MM.1S (cell line): ENCODE measurements at regions not wholly inside any gene's neighbourhood (a gene's known extent, or its start where the extent isn't known, plus 50 kb on each side); places are given as distances from the start of the nearest gene placed in this dataset.

Experiments
- DNase-seq: peaks from one replicate; pipeline ENCODE4 v3.0.0-alpha.2; 2015
- H2AFZ ChIP-seq: fragments of 300-600 bp; sonication (generic); 2 replicates; pipeline ENCODE4 v1.6.0; 2016; ENCODE audit warnings: antibody characterized with exemption, low read length
- H3F3A ChIP-seq: fragments of 300-600 bp; sonication (generic); 2 replicates; pipeline ENCODE4 v1.6.1; 2016; ENCODE audit warnings: mild to moderate bottlenecking, antibody characterized with exemption, low read length, moderate library complexity, mixed read lengths; ENCODE audit not compliant: insufficient read depth
- H3K27ac ChIP-seq: fragments of 300-600 bp; sonication (generic); 2 replicates; pipeline ENCODE4 v1.5.1; 2016; ENCODE audit warnings: mild to moderate bottlenecking, low read length
- H3K27me3 ChIP-seq: fragments of 300-600 bp; sonication (generic); replicated peaks from 2 replicates; pipeline ENCODE4 v1.6.0; 2016; ENCODE audit warnings: low read length; ENCODE audit not compliant: insufficient read depth
- H3K36me3 ChIP-seq: fragments of 300-600 bp; sonication (generic); replicated peaks from 2 replicates; pipeline ENCODE4 v1.6.1; 2016; ENCODE audit warnings: mild to moderate bottlenecking, low read length, mixed read lengths; ENCODE audit not compliant: insufficient read depth
- H3K4me1 ChIP-seq: fragments of 300-600 bp; sonication (generic); 2 replicates; pipeline ENCODE4 v1.6.1; 2016; ENCODE audit warnings: low read length, mixed read lengths
- H3K4me2 ChIP-seq: fragments of 300-600 bp; sonication (generic); 2 replicates; pipeline ENCODE4 v1.6.0; 2016; ENCODE audit warnings: low read depth, low read length
- H3K4me3 ChIP-seq: fragments of 300-600 bp; sonication (generic); 2 replicates; pipeline ENCODE4 v1.5.1; 2016; ENCODE audit warnings: low read length, mixed read lengths
- H3K79me2 ChIP-seq: fragments of 300-600 bp; sonication (generic); 2 replicates; pipeline ENCODE4 v1.6.1; 2016; ENCODE audit warnings: mixed run types, low read length, mixed read lengths
- H3K9ac ChIP-seq: fragments of 300-600 bp; sonication (generic); 2 replicates; pipeline ENCODE4 v1.6.1; 2016; ENCODE audit warnings: low read length, mixed read lengths
- H3K9me2 ChIP-seq: fragments of 300-600 bp; sonication (generic); replicated peaks from 2 replicates; pipeline ENCODE4 v1.6.1; 2016; ENCODE audit warnings: mild to moderate bottlenecking, low read length, mixed read lengths; ENCODE audit not compliant: insufficient read depth
- H3K9me3 ChIP-seq: fragments of 300-600 bp; sonication (generic); replicated peaks from 2 replicates; pipeline ENCODE4 v1.6.1; 2016; ENCODE audit warnings: mild to moderate bottlenecking, low read length, mixed read lengths; ENCODE audit not compliant: insufficient read depth
- H4K20me1 ChIP-seq: fragments of 300-600 bp; sonication (generic); 2 replicates; pipeline ENCODE4 v1.6.1; 2016; ENCODE audit warnings: mild to moderate bottlenecking, low read length, moderate library complexity, mixed read lengths; ENCODE audit not compliant: insufficient read depth
- CTCF ChIP-seq: fragments of 300-600 bp; sonication (generic); IDR thresholded peaks from 2 replicates; pipeline ENCODE4 v1.5.1; 2016; ENCODE audit warnings: antibody characterized with exemption, low read length, mixed read lengths
- EZH2 ChIP-seq: fragments of 300-600 bp; sonication (generic); optimal IDR thresholded peaks from 2 replicates; pipeline ENCODE3; 2017; ENCODE audit warnings: low read depth, mild to moderate bottlenecking, antibody characterized with exemption, low read length, mixed read lengths
- EZH2phosphoT487 ChIP-seq: fragments of 300-600 bp; sonication (generic); IDR thresholded peaks from 2 replicates; pipeline ENCODE4 v1.6.1; 2018; ENCODE audit warnings: antibody characterized with exemption, low read length

GRCh38 chr19:28889941-28890670, 322.8 kb downstream of the UQCRFS1 start:
- Histone ChIP-seq H3K9me2 (no peaks in the 10 kb centered on the region), H2AFZ (no peak overlapping the region), H3K27me3 (peaks cover 52% of the 10 kb centered on the region), H3K4me2 (no peak overlapping the region), H3F3A (no peaks in the 10 kb centered on the region), H3K79me2 (no peaks in the 10 kb centered on the region), H3K4me3 (no peak overlapping the region), H3K9me3 (no peaks in the 10 kb centered on the region), H4K20me1 (no peaks in the 10 kb centered on the region), H3K27ac (no peak overlapping the region), H3K4me1 (no peaks in the 10 kb centered on the region), H3K9ac (no peak overlapping the region), H3K36me3 (no peaks in the 10 kb centered on the region)
- DNase-seq = no peak
- TF ChIP-seq EZH2 = no peak
- TF ChIP-seq CTCF = no peak
- TF ChIP-seq EZH2phosphoT487 = no peak

- no peak overlapping the region for H3K4me2 ChIP-seq
- H3K36me3 ChIP-seq = no peaks in the 10 kb centered on the region
- no peak overlapping the region for H3K27ac ChIP-seq
- no peaks in the 10 kb centered on the region for H4K20me1 ChIP-seq
- no peaks in the 10 kb centered on the region for H3K4me1 ChIP-seq
- DNase-seq = no peak
- H3K9me2 ChIP-seq = no peaks in the 10 kb centered on the region
- H3K9ac ChIP-seq = no peak overlapping the region
- no peak overlapping the region for H2AFZ ChIP-seq
- no peaks in the 10 kb centered on the region for H3F3A ChIP-seq
- no peaks in the 10 kb centered on the region for H3K9me3 ChIP-seq
- H3K79me2 ChIP-seq = no peaks in the 10 kb centered on the region
- H3K27me3 ChIP-seq = peaks cover 55% of the 10 kb centered on the region
- H3K4me3 ChIP-seq = no peak overlapping the region
- TF ChIP-seq CTCF (no peak), EZH2 (no peak), EZH2phosphoT487 (no peak)
These were observed 324.9 kb downstream of the UQCRFS1 start for GRCh38 chr19:28887920-28888618.

- Histone ChIP-seq H3K4me2 (no peak overlapping the region), H3K27me3 (peaks cover 49% of the 10 kb centered on the region), H3K9me2 (no peaks in the 10 kb centered on the region), H3K9me3 (no peaks in the 10 kb centered on the region), H3K9ac (no peak overlapping the region), H3K4me1 (no peaks in the 10 kb centered on the region), H3K27ac (no peak overlapping the region), H2AFZ (no peak overlapping the region), H3K4me3 (no peak overlapping the region), H4K20me1 (no peaks in the 10 kb centered on the region), H3K79me2 (no peaks in the 10 kb centered on the region), H3K36me3 (no peaks in the 10 kb centered on the region), H3F3A (no peaks in the 10 kb centered on the region)
- DNase-seq = no peak
- TF ChIP-seq CTCF = no peak
- TF ChIP-seq EZH2phosphoT487 = no peak
- TF ChIP-seq EZH2 = no peak
These were observed 326.2 kb downstream of the UQCRFS1 start for GRCh38 chr19:28886708-28887107.
